ENCODE measurements at regions not wholly inside any gene's neighbourhood (a gene's known extent, or its start where the extent isn't known, plus 50 kb on each side); places are given as distances from the start of the nearest gene placed in this dataset.
A peak's percentile ranks its signal among the peaks of the same experiment; 100 is the strongest.

DNA sequence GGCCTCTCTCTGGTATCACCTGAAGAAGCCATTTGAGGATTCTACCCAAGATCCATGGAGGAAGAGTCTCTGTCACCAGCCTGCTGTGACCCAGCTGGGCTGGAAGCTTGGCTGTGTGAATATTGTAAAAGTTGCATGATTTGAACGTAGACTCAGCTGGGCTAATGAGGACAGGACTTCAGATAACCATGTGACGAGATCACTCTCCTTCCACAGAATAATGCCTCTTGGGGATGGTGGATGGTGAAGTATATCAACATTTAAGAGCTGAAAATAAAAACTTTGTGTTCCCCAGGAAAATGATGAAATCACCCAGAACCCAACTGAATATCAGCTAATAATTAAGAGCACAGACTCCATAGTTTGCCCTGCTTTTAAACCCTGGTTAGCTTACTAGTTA lies 427.9 kb downstream of the CD83 start:
- peak; percentile 54 for DNase-seq (ENCODE audit: low read depth)
- no peak overlapping the region for H3K4me3 ChIP-seq (ENCODE audit: control insufficient read depth, low read depth, low read length)
- no peak for TF ChIP-seq CTCF (conservative IDR thresholded peaks at IDR 0.05; ENCODE audit: control insufficient read depth, insufficient read depth, low read depth, low read length)

- no peak for TF ChIP-seq CTCF (conservative IDR thresholded peaks at IDR 0.05; ENCODE audit: control insufficient read depth, insufficient read depth, low read depth, low read length)
- no peak overlapping the region for H3K4me3 ChIP-seq (ENCODE audit: control insufficient read depth, low read depth, low read length)
- DNase-seq (ENCODE audit: low read depth), result no peak
Observed at GRCh38 chr6:14546036-14546435, 428.5 kb downstream of the CD83 start.

DNA sequence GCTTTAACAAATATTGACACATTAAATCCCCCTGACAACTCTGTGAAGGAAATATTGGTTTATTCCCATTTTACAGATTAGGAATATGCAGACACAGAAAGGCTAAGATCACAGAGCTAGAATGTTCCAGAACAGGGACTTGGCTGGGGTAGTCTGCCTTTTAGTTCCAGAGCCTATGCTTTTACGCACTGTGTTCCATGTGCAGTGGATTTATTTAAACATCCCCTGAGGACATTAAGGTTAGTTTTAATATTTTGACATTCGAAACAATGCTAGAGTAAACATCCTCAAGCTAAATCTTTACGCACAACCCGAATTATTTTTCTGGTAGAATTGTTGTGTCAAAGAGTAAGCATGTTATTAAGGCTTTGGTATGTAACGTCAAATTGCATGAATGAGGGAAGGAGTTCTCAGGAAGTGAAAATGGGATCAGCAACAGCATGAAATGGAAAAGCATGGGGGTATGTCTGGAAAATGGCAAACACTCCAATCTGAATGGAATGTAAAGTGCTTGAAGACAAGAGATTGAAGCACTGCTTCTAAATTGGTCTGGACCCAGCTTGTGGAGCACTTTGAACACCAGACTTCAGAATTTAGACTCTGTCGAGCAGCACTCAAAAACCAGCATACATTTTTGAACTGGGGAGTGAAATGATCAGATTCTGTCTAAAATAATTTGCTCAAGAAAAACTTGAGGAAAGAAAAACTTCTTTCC lies 429.9 kb downstream of the CD83 start:
- no peak for DNase-seq (ENCODE audit: low read depth)
- no peak overlapping the region for H3K4me3 ChIP-seq (ENCODE audit: control insufficient read depth, low read depth, low read length)
- TF ChIP-seq CTCF (conservative IDR thresholded peaks at IDR 0.05; ENCODE audit: control insufficient read depth, insufficient read depth, low read depth, low read length), result no peak

- no peak overlapping the region for H3K4me3 ChIP-seq (ENCODE audit: control insufficient read depth, low read depth, low read length)
- no peak for TF ChIP-seq CTCF (conservative IDR thresholded peaks at IDR 0.05; ENCODE audit: control insufficient read depth, insufficient read depth, low read depth, low read length)
- DNase-seq (ENCODE audit: low read depth), result no peak
Observed at GRCh38 chr6:14549304-14549770, 431.8 kb downstream of the CD83 start.

GRCh38 chr6:14549871-14550270 lies 432.3 kb downstream of the CD83 start:
- H3K4me3 ChIP-seq (ENCODE audit: control insufficient read depth, low read depth, low read length), result no peak overlapping the region
- TF ChIP-seq CTCF (conservative IDR thresholded peaks at IDR 0.05; ENCODE audit: control insufficient read depth, insufficient read depth, low read depth, low read length), result no peak
- DNase-seq (ENCODE audit: low read depth), result no peak

DNA sequence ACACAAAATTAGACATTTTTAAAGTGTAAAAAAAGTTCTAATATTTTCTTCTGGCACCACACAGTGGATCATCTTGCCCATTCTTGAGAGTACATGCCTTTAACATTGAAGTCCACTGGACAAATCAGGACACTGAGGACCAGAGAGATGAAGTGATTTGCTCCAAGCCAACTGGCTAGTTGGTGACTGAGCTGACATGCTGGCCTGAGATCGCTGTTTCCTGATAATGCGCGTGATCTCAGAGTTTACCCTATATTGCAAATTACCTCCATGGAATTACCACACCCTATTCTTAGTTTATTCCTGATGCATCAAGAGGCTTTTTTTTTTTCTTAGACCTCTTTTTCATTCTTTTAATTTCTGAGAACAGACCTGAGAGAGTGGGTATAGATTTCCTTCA lies 432.8 kb downstream of the CD83 start:
- TF ChIP-seq CTCF (conservative IDR thresholded peaks at IDR 0.05; ENCODE audit: control insufficient read depth, insufficient read depth, low read depth, low read length), result no peak
- no peak for DNase-seq (ENCODE audit: low read depth)
- no peak overlapping the region for H3K4me3 ChIP-seq (ENCODE audit: control insufficient read depth, low read depth, low read length)

Data from fibroblast of mammary gland (primary cell).